SU-DHL-6 (cell line): ENCODE measurements at regions not wholly inside any gene's neighbourhood (a gene's known extent, or its start where the extent isn't known, plus 50 kb on each side); places are given as distances from the start of the nearest gene placed in this dataset.

Experiments
- H2AFZ ChIP-seq: fragments of 200-600 bp; sonication (generic); 2 replicates; pipeline ENCODE4 v1.6.1; 2014; ENCODE audit warnings: low read depth, mild to moderate bottlenecking, moderate library complexity, mixed read lengths, antibody characterized with exemption, low read length; ENCODE audit not compliant: severe bottlenecking
- H3F3A ChIP-seq: fragments of 200-600 bp; shearing (Covaris generic); 2 replicates; pipeline ENCODE4 v1.6.0; 2016; ENCODE audit warnings: antibody characterized with exemption, mild to moderate bottlenecking; ENCODE audit not compliant: insufficient read depth
- H3K27ac ChIP-seq: fragments of 200-600 bp; sonication (generic); 2 replicates; pipeline ENCODE4 v1.5.1; 2016; ENCODE audit warnings: low read depth, mild to moderate bottlenecking, low read length, moderate library complexity, mixed read lengths
- H3K27me3 ChIP-seq: fragments of 200-600 bp; sonication (generic), shearing (Covaris generic); 2 replicates; pipeline ENCODE4 v1.6.0; 2014; ENCODE audit warnings: mild to moderate bottlenecking, low read length
- H3K36me3 ChIP-seq: fragments of 200-600 bp; sonication (generic); 2 replicates; pipeline ENCODE4 v1.6.1; 2014; ENCODE audit warnings: mild to moderate bottlenecking, low read length, mixed read lengths
- H3K4me2 ChIP-seq: fragments of 300-600, 200-600 bp; shearing (Covaris generic), sonication (generic); 2 replicates; pipeline ENCODE4 v1.6.0; 2014; ENCODE audit warnings: low read length, low read depth, mild to moderate bottlenecking; ENCODE audit not compliant: poor library complexity, severe bottlenecking
- H3K4me3 ChIP-seq: fragments of 200-600 bp; sonication (generic); 2 replicates; pipeline ENCODE4 v1.5.1; 2014; ENCODE audit warnings: antibody characterized with exemption, low read length, mild to moderate bottlenecking, mixed read lengths; ENCODE audit not compliant: insufficient read depth, poor library complexity, severe bottlenecking
- H3K79me2 ChIP-seq: fragments of 200-600 bp; sonication (generic); 2 replicates; pipeline ENCODE4 v1.6.1; 2014; ENCODE audit warnings: mild to moderate bottlenecking, low read length, moderate library complexity; ENCODE audit not compliant: insufficient read depth
- H3K9ac ChIP-seq: fragments of 200-600 bp; sonication (generic); 2 replicates; pipeline ENCODE4 v1.7.0; 2014; ENCODE audit warnings: mild to moderate bottlenecking, low read length
- H3K9me2 ChIP-seq: fragments of 200-600 bp; sonication (generic); replicated peaks from 2 replicates; pipeline ENCODE4 v1.6.1; 2014; ENCODE audit warnings: low read length; ENCODE audit not compliant: insufficient read depth
- H3K9me3 ChIP-seq: fragments of 200-600 bp; sonication (generic); 2 replicates; pipeline ENCODE4 v1.6.1; 2014; ENCODE audit warnings: low read length, mixed read lengths; ENCODE audit not compliant: insufficient read depth
- H4K20me1 ChIP-seq: fragments of 200-600 bp; sonication (generic); 2 replicates; pipeline ENCODE4 v1.6.1; 2014; ENCODE audit warnings: low read depth, mild to moderate bottlenecking, antibody characterized with exemption, low read length, moderate library complexity, mixed read lengths
- EZH2phosphoT487 ChIP-seq: fragments of 200-600 bp; sonication (generic), shearing (Covaris generic); conservative IDR thresholded peaks from 2 replicates; pipeline ENCODE4 v1.6.1; 2018; ENCODE audit warnings: mild to moderate bottlenecking, antibody characterized with exemption, low read length, moderate library complexity, mixed read lengths
- TF ChIP-seq, protein P1 (sequence below): fragments of 200-600 bp; sonication (generic); IDR thresholded peaks from one replicate; pipeline ENCODE4 v1.5.1; 2017; ENCODE audit warnings: antibody characterized with exemption, mild to moderate bottlenecking, low read length, moderate library complexity; ENCODE audit not compliant: insufficient read depth, poor library complexity, severe bottlenecking

DNA sequence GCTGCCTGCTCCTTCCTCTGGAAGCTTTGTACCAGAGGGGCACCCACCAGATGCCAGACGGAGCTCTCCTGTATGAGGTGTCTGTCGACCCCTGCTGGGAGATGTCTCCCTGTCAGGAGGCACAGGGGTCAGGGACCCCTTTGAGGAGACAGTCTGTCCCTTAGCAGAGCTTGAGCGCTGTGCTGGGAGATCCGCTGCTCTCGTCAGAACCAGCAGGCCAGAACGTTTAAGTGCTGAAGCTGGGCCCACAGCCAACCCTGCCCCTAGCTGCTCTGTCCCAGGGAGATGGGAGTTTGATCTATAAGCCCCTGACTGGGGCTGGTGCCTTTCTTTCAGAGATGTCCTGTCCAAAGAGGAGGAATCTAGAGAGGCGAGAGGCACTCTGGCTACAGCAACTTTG, 260.3 kb upstream of the GPRIN3 start:
- no peaks in the 10 kb centered on the region for H3K36me3 ChIP-seq
- no peak overlapping the region for H3K27ac ChIP-seq
- no peaks in the 10 kb centered on the region for H3F3A ChIP-seq
- TF ChIP-seq, protein P1, sequence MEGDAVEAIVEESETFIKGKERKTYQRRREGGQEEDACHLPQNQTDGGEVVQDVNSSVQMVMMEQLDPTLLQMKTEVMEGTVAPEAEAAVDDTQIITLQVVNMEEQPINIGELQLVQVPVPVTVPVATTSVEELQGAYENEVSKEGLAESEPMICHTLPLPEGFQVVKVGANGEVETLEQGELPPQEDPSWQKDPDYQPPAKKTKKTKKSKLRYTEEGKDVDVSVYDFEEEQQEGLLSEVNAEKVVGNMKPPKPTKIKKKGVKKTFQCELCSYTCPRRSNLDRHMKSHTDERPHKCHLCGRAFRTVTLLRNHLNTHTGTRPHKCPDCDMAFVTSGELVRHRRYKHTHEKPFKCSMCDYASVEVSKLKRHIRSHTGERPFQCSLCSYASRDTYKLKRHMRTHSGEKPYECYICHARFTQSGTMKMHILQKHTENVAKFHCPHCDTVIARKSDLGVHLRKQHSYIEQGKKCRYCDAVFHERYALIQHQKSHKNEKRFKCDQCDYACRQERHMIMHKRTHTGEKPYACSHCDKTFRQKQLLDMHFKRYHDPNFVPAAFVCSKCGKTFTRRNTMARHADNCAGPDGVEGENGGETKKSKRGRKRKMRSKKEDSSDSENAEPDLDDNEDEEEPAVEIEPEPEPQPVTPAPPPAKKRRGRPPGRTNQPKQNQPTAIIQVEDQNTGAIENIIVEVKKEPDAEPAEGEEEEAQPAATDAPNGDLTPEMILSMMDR: no peak
- no peak for TF ChIP-seq EZH2phosphoT487
- H2AFZ ChIP-seq: no peak overlapping the region
- H3K79me2 ChIP-seq: no peaks in the 10 kb centered on the region
- H3K9ac ChIP-seq: no peak overlapping the region
- H3K27me3 ChIP-seq: no peaks in the 10 kb centered on the region
- no peaks in the 10 kb centered on the region for H3K9me3 ChIP-seq
- H3K4me2 ChIP-seq: no peak overlapping the region
- H3K4me3 ChIP-seq: no peak overlapping the region
- H4K20me1 ChIP-seq: no peaks in the 10 kb centered on the region
- H3K9me2 ChIP-seq: no peaks in the 10 kb centered on the region

GRCh38 chr4:89563431-89563830, 255.8 kb upstream of the GPRIN3 start:
- no peak for TF ChIP-seq EZH2phosphoT487
- TF ChIP-seq, protein P1: no peak
- no peaks in the 10 kb centered on the region for H3K36me3 ChIP-seq
- no peak overlapping the region for H2AFZ ChIP-seq

DNA sequence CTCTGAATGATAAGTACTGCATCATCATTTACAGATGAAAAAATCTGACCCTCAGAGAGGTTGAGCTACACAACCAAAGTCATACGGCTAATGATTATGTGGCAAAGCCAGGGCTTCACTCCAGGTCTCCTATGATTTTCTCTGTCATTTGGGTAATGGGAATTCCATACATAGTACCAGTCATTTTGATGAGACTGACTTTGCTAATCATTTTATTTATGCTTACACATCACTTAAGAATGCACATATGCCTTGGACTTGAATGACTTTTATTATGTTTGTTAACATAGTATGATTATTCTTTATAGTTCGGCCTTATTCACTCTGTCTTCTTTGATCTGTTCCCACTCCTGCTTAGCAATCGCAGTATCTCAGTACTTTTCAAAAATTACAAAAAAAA, 255.1 kb upstream of the GPRIN3 start:
- no peaks in the 10 kb centered on the region for H3K9me3 ChIP-seq
- H3F3A ChIP-seq: no peaks in the 10 kb centered on the region
- H2AFZ ChIP-seq: no peak overlapping the region
- H3K9ac ChIP-seq: no peak overlapping the region
- no peaks in the 10 kb centered on the region for H4K20me1 ChIP-seq
- no peaks in the 10 kb centered on the region for H3K79me2 ChIP-seq
- H3K4me2 ChIP-seq: no peak overlapping the region
- no peak overlapping the region for H3K27ac ChIP-seq
- no peaks in the 10 kb centered on the region for H3K9me2 ChIP-seq
- H3K4me3 ChIP-seq: no peak overlapping the region
- no peaks in the 10 kb centered on the region for H3K36me3 ChIP-seq
- H3K27me3 ChIP-seq: no peaks in the 10 kb centered on the region
- TF ChIP-seq EZH2phosphoT487: no peak
- TF ChIP-seq, protein P1: no peak

More at GRCh38 chr4:89563431-89563830, 255.8 kb upstream of the GPRIN3 start:
- H3K79me2 ChIP-seq: no peaks in the 10 kb centered on the region
- no peaks in the 10 kb centered on the region for H3K27me3 ChIP-seq
- H3K9me3 ChIP-seq: no peaks in the 10 kb centered on the region
- no peak overlapping the region for H3K4me3 ChIP-seq
- H4K20me1 ChIP-seq: no peaks in the 10 kb centered on the region
- H3K27ac ChIP-seq: no peak overlapping the region
- no peak overlapping the region for H3K4me2 ChIP-seq
- no peak overlapping the region for H3K9ac ChIP-seq
- no peaks in the 10 kb centered on the region for H3K9me2 ChIP-seq
- H3F3A ChIP-seq: no peaks in the 10 kb centered on the region

DNA sequence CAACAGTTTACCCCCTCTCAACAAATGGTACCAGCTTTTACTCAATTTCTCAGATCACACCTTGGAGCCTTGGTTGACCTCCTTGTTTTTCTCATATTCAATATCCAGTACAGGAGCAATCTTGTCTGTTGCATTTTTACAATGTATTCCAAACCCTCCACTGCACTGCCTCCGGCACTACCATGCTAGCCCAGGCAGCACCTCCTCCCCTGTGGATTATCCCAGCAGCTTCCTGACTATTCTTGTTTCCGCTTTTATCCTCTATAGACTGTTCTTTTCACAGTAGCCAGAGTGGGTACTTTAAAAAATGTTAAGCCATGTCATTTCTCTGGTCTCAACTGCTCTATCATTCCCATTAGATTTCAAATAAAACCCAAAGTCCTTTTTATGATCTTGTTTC, 253.4 kb upstream of the GPRIN3 start:
- no peak overlapping the region for H3K9ac ChIP-seq
- H2AFZ ChIP-seq: no peak overlapping the region
- H3F3A ChIP-seq: no peaks in the 10 kb centered on the region
- no peaks in the 10 kb centered on the region for H3K9me2 ChIP-seq
- H3K4me2 ChIP-seq: no peak overlapping the region
- H3K4me3 ChIP-seq: no peak overlapping the region
- H3K79me2 ChIP-seq: no peaks in the 10 kb centered on the region
- H3K9me3 ChIP-seq: no peaks in the 10 kb centered on the region
- TF ChIP-seq, protein P1: no peak
- TF ChIP-seq EZH2phosphoT487: no peak
- H3K27me3 ChIP-seq: no peaks in the 10 kb centered on the region
- no peak overlapping the region for H3K27ac ChIP-seq
- H4K20me1 ChIP-seq: no peaks in the 10 kb centered on the region
- H3K36me3 ChIP-seq: no peaks in the 10 kb centered on the region
